MM.1S (cell line): ENCODE measurements at regions not wholly inside any gene's neighbourhood (a gene's known extent, or its start where the extent isn't known, plus 50 kb on each side); places are given as distances from the start of the nearest gene placed in this dataset.

Experiments used
- DNase-seq: peaks from one replicate; pipeline ENCODE4 v3.0.0-alpha.2; 2015
- H2AFZ ChIP-seq: fragments of 300-600 bp; sonication (generic); 2 replicates; pipeline ENCODE4 v1.6.0; 2016; ENCODE audit warnings: antibody characterized with exemption, low read length
- H3F3A ChIP-seq: fragments of 300-600 bp; sonication (generic); 2 replicates; pipeline ENCODE4 v1.6.1; 2016; ENCODE audit warnings: mild to moderate bottlenecking, antibody characterized with exemption, low read length, moderate library complexity, mixed read lengths; ENCODE audit not compliant: insufficient read depth
- H3K27ac ChIP-seq: fragments of 300-600 bp; sonication (generic); 2 replicates; pipeline ENCODE4 v1.5.1; 2016; ENCODE audit warnings: mild to moderate bottlenecking, low read length
- H3K27me3 ChIP-seq: fragments of 300-600 bp; sonication (generic); replicated peaks from 2 replicates; pipeline ENCODE4 v1.6.0; 2016; ENCODE audit warnings: low read length; ENCODE audit not compliant: insufficient read depth
- H3K36me3 ChIP-seq: fragments of 300-600 bp; sonication (generic); replicated peaks from 2 replicates; pipeline ENCODE4 v1.6.1; 2016; ENCODE audit warnings: mild to moderate bottlenecking, low read length, mixed read lengths; ENCODE audit not compliant: insufficient read depth
- H3K4me1 ChIP-seq: fragments of 300-600 bp; sonication (generic); 2 replicates; pipeline ENCODE4 v1.6.1; 2016; ENCODE audit warnings: low read length, mixed read lengths
- H3K4me2 ChIP-seq: fragments of 300-600 bp; sonication (generic); 2 replicates; pipeline ENCODE4 v1.6.0; 2016; ENCODE audit warnings: low read depth, low read length
- H3K4me3 ChIP-seq: fragments of 300-600 bp; sonication (generic); 2 replicates; pipeline ENCODE4 v1.5.1; 2016; ENCODE audit warnings: low read length, mixed read lengths
- H3K79me2 ChIP-seq: fragments of 300-600 bp; sonication (generic); 2 replicates; pipeline ENCODE4 v1.6.1; 2016; ENCODE audit warnings: mixed run types, low read length, mixed read lengths
- H3K9ac ChIP-seq: fragments of 300-600 bp; sonication (generic); 2 replicates; pipeline ENCODE4 v1.6.1; 2016; ENCODE audit warnings: low read length, mixed read lengths
- H3K9me2 ChIP-seq: fragments of 300-600 bp; sonication (generic); replicated peaks from 2 replicates; pipeline ENCODE4 v1.6.1; 2016; ENCODE audit warnings: mild to moderate bottlenecking, low read length, mixed read lengths; ENCODE audit not compliant: insufficient read depth
- H3K9me3 ChIP-seq: fragments of 300-600 bp; sonication (generic); replicated peaks from 2 replicates; pipeline ENCODE4 v1.6.1; 2016; ENCODE audit warnings: mild to moderate bottlenecking, low read length, mixed read lengths; ENCODE audit not compliant: insufficient read depth
- H4K20me1 ChIP-seq: fragments of 300-600 bp; sonication (generic); 2 replicates; pipeline ENCODE4 v1.6.1; 2016; ENCODE audit warnings: mild to moderate bottlenecking, low read length, moderate library complexity, mixed read lengths; ENCODE audit not compliant: insufficient read depth
- EZH2 ChIP-seq: fragments of 300-600 bp; sonication (generic); optimal IDR thresholded peaks from 2 replicates; pipeline ENCODE3; 2017; ENCODE audit warnings: low read depth, mild to moderate bottlenecking, antibody characterized with exemption, low read length, mixed read lengths
- EZH2phosphoT487 ChIP-seq: fragments of 300-600 bp; sonication (generic); IDR thresholded peaks from 2 replicates; pipeline ENCODE4 v1.6.1; 2018; ENCODE audit warnings: antibody characterized with exemption, low read length
- TF ChIP-seq, protein P1 (sequence below): fragments of 300-600 bp; sonication (generic); IDR thresholded peaks from 2 replicates; pipeline ENCODE4 v1.5.1; 2016; ENCODE audit warnings: antibody characterized with exemption, low read length, mixed read lengths

DNA sequence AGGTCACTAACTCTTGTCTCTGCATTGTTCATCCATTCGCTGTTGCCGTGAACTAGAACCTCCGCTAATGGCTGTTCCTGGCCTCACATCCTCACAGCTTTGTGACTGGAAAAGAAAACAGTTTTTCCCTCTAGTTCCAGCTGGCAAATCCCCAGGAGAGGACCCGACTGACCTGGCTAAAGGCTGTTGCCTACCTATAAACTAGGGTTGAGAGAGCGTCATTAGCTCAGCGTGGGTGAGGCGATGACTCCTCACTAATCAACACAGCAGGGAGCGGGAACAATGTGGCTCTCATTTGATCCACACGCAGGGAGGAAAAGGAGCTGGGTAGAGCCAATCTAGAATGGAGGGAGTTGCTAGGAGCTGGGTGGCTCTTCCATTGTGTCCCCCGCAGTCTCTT, 282.1 kb upstream of the IRX5 start:
- Histone ChIP-seq H3K79me2 (no peaks in the 10 kb centered on the region), H3K27me3 (no peaks in the 10 kb centered on the region), H3K27ac (no peak overlapping the region)

DNA sequence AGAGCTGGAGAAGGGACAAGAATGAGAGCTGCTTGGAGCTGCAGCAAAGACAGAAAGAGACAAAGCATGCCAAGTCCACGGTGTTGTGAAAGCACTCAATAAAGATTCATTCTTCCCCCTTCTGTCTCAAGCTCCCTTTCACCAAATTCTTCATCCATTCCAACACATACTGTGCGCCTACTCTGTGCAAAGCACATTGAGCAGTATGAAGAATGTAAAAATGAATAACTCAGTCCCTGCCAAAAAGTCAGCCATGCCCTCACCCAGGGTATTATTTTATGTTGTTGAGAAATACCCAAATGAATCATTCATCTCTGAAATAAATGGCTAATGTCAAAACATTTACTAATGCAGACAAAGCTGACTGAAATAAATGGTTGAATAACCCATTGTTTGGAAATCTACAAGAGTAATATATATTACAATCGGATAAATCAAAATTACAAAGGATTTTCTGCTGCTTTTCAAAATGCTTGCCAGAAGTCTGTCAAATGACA, 282.9 kb upstream of the IRX5 start:
- no peaks in the 10 kb centered on the region for H3F3A ChIP-seq
- no peaks in the 10 kb centered on the region for H3K79me2 ChIP-seq
- no peaks in the 10 kb centered on the region for H3K4me1 ChIP-seq
- no peak for DNase-seq
- no peak overlapping the region for H3K9ac ChIP-seq
- no peak overlapping the region for H3K4me3 ChIP-seq
- no peak overlapping the region for H3K4me2 ChIP-seq
- H4K20me1 ChIP-seq: no peaks in the 10 kb centered on the region
- TF ChIP-seq, protein P1, sequence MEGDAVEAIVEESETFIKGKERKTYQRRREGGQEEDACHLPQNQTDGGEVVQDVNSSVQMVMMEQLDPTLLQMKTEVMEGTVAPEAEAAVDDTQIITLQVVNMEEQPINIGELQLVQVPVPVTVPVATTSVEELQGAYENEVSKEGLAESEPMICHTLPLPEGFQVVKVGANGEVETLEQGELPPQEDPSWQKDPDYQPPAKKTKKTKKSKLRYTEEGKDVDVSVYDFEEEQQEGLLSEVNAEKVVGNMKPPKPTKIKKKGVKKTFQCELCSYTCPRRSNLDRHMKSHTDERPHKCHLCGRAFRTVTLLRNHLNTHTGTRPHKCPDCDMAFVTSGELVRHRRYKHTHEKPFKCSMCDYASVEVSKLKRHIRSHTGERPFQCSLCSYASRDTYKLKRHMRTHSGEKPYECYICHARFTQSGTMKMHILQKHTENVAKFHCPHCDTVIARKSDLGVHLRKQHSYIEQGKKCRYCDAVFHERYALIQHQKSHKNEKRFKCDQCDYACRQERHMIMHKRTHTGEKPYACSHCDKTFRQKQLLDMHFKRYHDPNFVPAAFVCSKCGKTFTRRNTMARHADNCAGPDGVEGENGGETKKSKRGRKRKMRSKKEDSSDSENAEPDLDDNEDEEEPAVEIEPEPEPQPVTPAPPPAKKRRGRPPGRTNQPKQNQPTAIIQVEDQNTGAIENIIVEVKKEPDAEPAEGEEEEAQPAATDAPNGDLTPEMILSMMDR: no peak
- TF ChIP-seq EZH2phosphoT487: no peak
- no peak for TF ChIP-seq EZH2
- no peaks in the 10 kb centered on the region for H3K9me3 ChIP-seq
- no peak overlapping the region for H3K27ac ChIP-seq
- H2AFZ ChIP-seq: no peak overlapping the region
- no peaks in the 10 kb centered on the region for H3K36me3 ChIP-seq
- H3K27me3 ChIP-seq: no peaks in the 10 kb centered on the region
- H3K9me2 ChIP-seq: no peaks in the 10 kb centered on the region

More for the DNA sequence above, 282.1 kb upstream of the IRX5 start:
- Histone ChIP-seq H3K4me3 (no peak overlapping the region), H2AFZ (no peak overlapping the region), H3F3A (no peaks in the 10 kb centered on the region), H3K4me1 (no peaks in the 10 kb centered on the region), H3K4me2 (no peak overlapping the region), H3K9ac (no peak overlapping the region), H3K9me3 (no peaks in the 10 kb centered on the region), H3K36me3 (no peaks in the 10 kb centered on the region), H4K20me1 (no peaks in the 10 kb centered on the region), H3K9me2 (no peaks in the 10 kb centered on the region)
- no peak for DNase-seq
- TF ChIP-seq EZH2 (no peak), EZH2phosphoT487 (no peak)
- TF ChIP-seq, protein P1: no peak

DNA sequence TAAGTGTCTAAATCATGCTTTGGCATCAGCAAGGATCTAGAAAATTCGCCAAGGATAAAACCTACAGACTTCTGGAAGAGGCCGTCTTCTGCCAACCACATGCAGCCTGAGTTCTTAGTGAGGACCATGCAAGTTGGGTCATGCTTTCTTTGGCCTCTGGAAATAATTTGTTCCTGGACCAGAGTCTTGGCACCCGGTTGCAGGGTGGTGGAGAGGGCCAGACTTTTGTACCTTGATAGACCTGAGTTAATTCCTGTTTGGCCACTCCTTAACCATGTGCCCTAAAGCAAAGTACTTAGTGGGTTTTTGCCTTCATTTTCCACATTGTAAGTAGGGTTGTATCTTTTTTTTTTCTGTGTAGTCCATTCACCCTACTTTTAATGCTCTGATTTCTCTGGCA, 283.4 kb upstream of the IRX5 start:
- Histone ChIP-seq H3F3A (no peaks in the 10 kb centered on the region), H3K27me3 (no peaks in the 10 kb centered on the region), H3K4me3 (no peak overlapping the region), H3K27ac (no peak overlapping the region), H3K36me3 (no peaks in the 10 kb centered on the region), H3K79me2 (no peaks in the 10 kb centered on the region), H2AFZ (no peak overlapping the region), H3K4me2 (no peak overlapping the region), H3K9ac (no peak overlapping the region), H3K4me1 (no peaks in the 10 kb centered on the region), H3K9me3 (no peaks in the 10 kb centered on the region), H3K9me2 (no peaks in the 10 kb centered on the region), H4K20me1 (no peaks in the 10 kb centered on the region)
- TF ChIP-seq, protein P1: no peak
- TF ChIP-seq EZH2: no peak
- DNase-seq: no peak
